Liver (tissue), 3 donors: ENCODE measurements at regions not wholly inside any gene's neighbourhood (a gene's known extent, or its start where the extent isn't known, plus 50 kb on each side); places are given as distances from the start of the nearest gene placed in this dataset.

Experiments
- CTCF ChIP-seq: fragments of 150-350 bp; IDR thresholded peaks from 2 replicates; pipeline ENCODE4 v1.5.1; 2017; ENCODE audit warnings: improper control_type of control experiment, low read depth, low read length; ENCODE audit not compliant: missing input control
- EGR1 ChIP-seq, 2 donors: IDR thresholded peaks; 2 replicates each; pipeline ENCODE4 v1.6.1; 2016 to 2018; ENCODE audit warnings: antibody characterized with exemption in 2 of 2, low read depth in 2 of 2
- donor health status: healthy.
- donor health status: healthy.

DNA sequence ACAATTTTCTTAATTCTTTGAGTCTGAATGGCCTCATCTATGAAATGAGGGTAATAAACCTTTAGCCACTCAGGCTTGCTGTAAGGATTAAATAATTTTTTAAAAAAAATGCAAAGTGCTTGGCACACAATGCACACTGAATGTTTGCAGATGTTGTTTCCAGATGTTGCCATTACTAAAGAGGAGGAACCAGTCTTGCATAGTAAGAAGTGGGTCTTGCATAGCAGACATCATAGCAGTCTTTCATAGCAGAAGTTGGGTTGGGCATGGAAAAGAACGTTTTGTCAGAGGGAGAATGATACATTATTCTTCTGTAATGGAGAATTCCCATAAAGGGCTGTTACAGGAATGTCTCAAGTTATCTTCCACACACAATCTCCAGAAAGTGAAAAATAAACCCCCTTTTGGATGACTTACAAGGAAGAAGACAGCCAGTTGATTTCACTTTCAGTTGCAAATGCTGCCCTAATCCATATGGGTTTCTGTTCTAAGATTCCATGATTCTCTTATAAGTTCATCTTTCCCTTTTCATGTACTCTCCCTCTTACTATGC, 327.7 kb downstream of the SUCLG1 start:
- TF ChIP-seq EGR1 (IDR thresholded peaks at IDR 0.05; ENCODE audit: low read depth in 2 of 2): no peak
- no peak for TF ChIP-seq CTCF
